Skeletal muscle tissue (tissue), 3 donors: ENCODE measurements at regions not wholly inside any gene's neighbourhood (a gene's known extent, or its start where the extent isn't known, plus 50 kb on each side); places are given as distances from the start of the nearest gene placed in this dataset.
"Not testable (repeated sequence)": the region's sequence is repeated elsewhere in the genome, so short reads cannot be mapped to it uniquely, and the experiment has no call there.

Source experiments
- H3K27ac ChIP-seq: one replicate; pipeline ENCODE4 v1.7.0; 2013; ENCODE audit warnings: mild to moderate bottlenecking, low read depth, low read length, inconsistent platforms
- H3K27me3 ChIP-seq, 3 donors: one replicate each; pipeline ENCODE4 v1.7.0; 2013; ENCODE audit warnings: low read length in 3 of 3; ENCODE audit not compliant: control insufficient read depth in 3 of 3, insufficient read depth in 3 of 3
- H3K36me3 ChIP-seq, 3 donors: one replicate each; pipeline ENCODE4 v1.7.0; 2013; ENCODE audit warnings: low read length in 3 of 3; ENCODE audit not compliant: control insufficient read depth in 3 of 3, insufficient read depth in 3 of 3
- H3K4me1 ChIP-seq, 3 donors: one replicate each; pipeline ENCODE4 v1.7.0; 2013; ENCODE audit warnings: low read length in 3 of 3, mild to moderate bottlenecking in 3 of 3; ENCODE audit not compliant: control insufficient read depth in 3 of 3, insufficient read depth in 3 of 3
- H3K4me3 ChIP-seq, 3 donors: one replicate each; pipeline ENCODE4 v1.7.0; 2013; ENCODE audit warnings: low read length in 3 of 3
- H3K9ac ChIP-seq, 3 donors: one replicate each; pipeline ENCODE4 v1.7.0; 2013; ENCODE audit warnings: low read length in 3 of 3, mild to moderate bottlenecking in 3 of 3, moderate library complexity in 2 of 3, low read depth in 1 of 3
- H3K9me3 ChIP-seq, 3 donors: one replicate each; pipeline ENCODE4 v1.7.0; 2013; ENCODE audit warnings: low read length in 3 of 3; ENCODE audit not compliant: control insufficient read depth in 3 of 3
- donor health status: Osteomylitis.

GRCh38 chr7:67663644-67664043 is 667.0 kb downstream of the TYW1 start:
- Histone ChIP-seq H3K4me1 (no peaks in the 10 kb centered on the region), H3K27ac (no peak overlapping the region), H3K36me3 (no peaks in the 10 kb centered on the region)

GRCh38 chr7:67666359-67666758 is 669.7 kb downstream of the TYW1 start:
- H3K27me3 ChIP-seq, H3K4me1 ChIP-seq, H3K4me3 ChIP-seq, H3K36me3 ChIP-seq, H3K9ac ChIP-seq, H3K9me3 ChIP-seq, H3K27ac ChIP-seq: not testable (repeated sequence)

More at GRCh38 chr7:67663644-67664043, 667.0 kb downstream of the TYW1 start:
- Histone ChIP-seq H3K4me3 (no peak overlapping the region), H3K9me3 (no peaks in the 10 kb centered on the region), H3K9ac (no peak overlapping the region), H3K27me3 (peaks cover 0 to 3% (median 0%) of the 10 kb centered on the region in 3 donors)

- Histone ChIP-seq H3K4me1 (no peaks in the 10 kb centered on the region), H3K27ac (no peak overlapping the region), H3K9me3 (peaks cover 0 to 9% (median 0%) of the 10 kb centered on the region in 3 donors)
These were observed 674.4 kb downstream of the TYW1 start for GRCh38 chr7:67671006-67671548.

GRCh38 chr7:67673861-67674260 is 677.2 kb downstream of the TYW1 start:
- Histone ChIP-seq H3K36me3 (no peaks in the 10 kb centered on the region), H3K4me3 (no peak overlapping the region), H3K27ac (no peak overlapping the region), H3K4me1 (no peaks in the 10 kb centered on the region), H3K27me3 (no peaks in the 10 kb centered on the region), H3K9me3 (peaks cover 0 to 9% (median 3%) of the 10 kb centered on the region in 3 donors), H3K9ac (no peak overlapping the region)

More at GRCh38 chr7:67671006-67671548, 674.4 kb downstream of the TYW1 start:
- no peak overlapping the region for H3K4me3 ChIP-seq
- no peak overlapping the region for H3K9ac ChIP-seq
- H3K36me3 ChIP-seq = no peaks in the 10 kb centered on the region
- H3K27me3 ChIP-seq = no peaks in the 10 kb centered on the region

GRCh38 chr7:67674862-67675261 is 678.2 kb downstream of the TYW1 start:
- H3K36me3 ChIP-seq, H3K27ac ChIP-seq, H3K9me3 ChIP-seq, H3K9ac ChIP-seq, H3K4me1 ChIP-seq, H3K27me3 ChIP-seq, H3K4me3 ChIP-seq: not testable (repeated sequence)

- Histone ChIP-seq H3K9ac (no peak overlapping the region), H3K4me3 (no peak overlapping the region), H3K9me3 (peaks cover 0 to 3% (median 0%) of the 10 kb centered on the region in 3 donors), H3K27ac (no peak overlapping the region), H3K4me1 (no peaks in the 10 kb centered on the region), H3K27me3 (no peaks in the 10 kb centered on the region), H3K36me3 (no peaks in the 10 kb centered on the region)
These were observed 679.3 kb downstream of the TYW1 start for GRCh38 chr7:67675971-67676370.

- Histone ChIP-seq H3K36me3 (no peaks in the 10 kb centered on the region), H3K4me1 (no peaks in the 10 kb centered on the region), H3K9me3 (peaks cover 0 to 3% (median 0%) of the 10 kb centered on the region in 3 donors), H3K4me3 (no peak overlapping the region), H3K27me3 (no peaks in the 10 kb centered on the region), H3K27ac (no peak overlapping the region), H3K9ac (no peak overlapping the region)
These were observed 681.8 kb downstream of the TYW1 start for GRCh38 chr7:67678419-67678818.

GRCh38 chr7:67683628-67684027 is 687.0 kb downstream of the TYW1 start:
- H3K9me3 ChIP-seq = no peaks in the 10 kb centered on the region
- no peaks in the 10 kb centered on the region for H3K4me1 ChIP-seq
- H3K36me3 ChIP-seq = no peaks in the 10 kb centered on the region
- H3K4me3 ChIP-seq = no peak overlapping the region
- no peak overlapping the region for H3K27ac ChIP-seq
- H3K9ac ChIP-seq = no peak overlapping the region
- H3K27me3 ChIP-seq = no peaks in the 10 kb centered on the region

GRCh38 chr7:67690700-67691099 is 694.1 kb downstream of the TYW1 start:
- Histone ChIP-seq H3K9me3 (peaks cover 0 to 5% (median 0%) of the 10 kb centered on the region in 3 donors), H3K9ac (no peak overlapping the region), H3K27ac (no peak overlapping the region), H3K4me1 (no peaks in the 10 kb centered on the region), H3K4me3 (no peak overlapping the region), H3K36me3 (no peaks in the 10 kb centered on the region), H3K27me3 (peaks cover 0 to 4% (median 0%) of the 10 kb centered on the region in 3 donors)

- H3K9ac ChIP-seq = no peak overlapping the region
- no peaks in the 10 kb centered on the region for H3K36me3 ChIP-seq
- no peak overlapping the region for H3K27ac ChIP-seq
- no peaks in the 10 kb centered on the region for H3K4me1 ChIP-seq
- H3K9me3 ChIP-seq = peaks cover 0 to 5% (median 0%) of the 10 kb centered on the region in 3 donors
- peaks cover 0 to 9% (median 0%) of the 10 kb centered on the region in 3 donors for H3K27me3 ChIP-seq
- H3K4me3 ChIP-seq = no peak overlapping the region
These were observed 695.8 kb downstream of the TYW1 start for GRCh38 chr7:67692425-67692824.
